ENCODE measurements at regions not wholly inside any gene's neighbourhood (a gene's known extent, or its start where the extent isn't known, plus 50 kb on each side); places are given as distances from the start of the nearest gene placed in this dataset.

DNA sequence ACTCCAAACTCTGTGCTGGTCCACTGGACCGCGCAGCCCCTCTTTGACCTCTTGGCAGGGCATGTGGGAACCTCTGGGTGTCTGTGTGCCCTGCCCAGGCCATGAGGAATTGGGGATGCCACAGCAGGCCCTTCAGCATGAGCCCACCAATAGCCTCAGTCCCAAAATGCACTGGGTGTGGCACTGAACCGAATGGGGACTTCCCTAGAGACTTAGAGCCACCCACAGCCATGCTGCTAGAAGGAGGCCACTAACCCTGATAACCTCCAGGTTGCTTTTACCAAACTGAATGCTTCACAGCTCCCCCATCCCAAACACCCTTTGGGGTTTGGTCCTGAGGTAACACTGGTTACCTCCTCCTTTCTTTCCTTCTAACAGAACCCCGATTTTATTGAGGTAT, 302.7 kb downstream of the PIK3R1 start:
- TF ChIP-seq, protein P1, sequence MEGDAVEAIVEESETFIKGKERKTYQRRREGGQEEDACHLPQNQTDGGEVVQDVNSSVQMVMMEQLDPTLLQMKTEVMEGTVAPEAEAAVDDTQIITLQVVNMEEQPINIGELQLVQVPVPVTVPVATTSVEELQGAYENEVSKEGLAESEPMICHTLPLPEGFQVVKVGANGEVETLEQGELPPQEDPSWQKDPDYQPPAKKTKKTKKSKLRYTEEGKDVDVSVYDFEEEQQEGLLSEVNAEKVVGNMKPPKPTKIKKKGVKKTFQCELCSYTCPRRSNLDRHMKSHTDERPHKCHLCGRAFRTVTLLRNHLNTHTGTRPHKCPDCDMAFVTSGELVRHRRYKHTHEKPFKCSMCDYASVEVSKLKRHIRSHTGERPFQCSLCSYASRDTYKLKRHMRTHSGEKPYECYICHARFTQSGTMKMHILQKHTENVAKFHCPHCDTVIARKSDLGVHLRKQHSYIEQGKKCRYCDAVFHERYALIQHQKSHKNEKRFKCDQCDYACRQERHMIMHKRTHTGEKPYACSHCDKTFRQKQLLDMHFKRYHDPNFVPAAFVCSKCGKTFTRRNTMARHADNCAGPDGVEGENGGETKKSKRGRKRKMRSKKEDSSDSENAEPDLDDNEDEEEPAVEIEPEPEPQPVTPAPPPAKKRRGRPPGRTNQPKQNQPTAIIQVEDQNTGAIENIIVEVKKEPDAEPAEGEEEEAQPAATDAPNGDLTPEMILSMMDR (conservative IDR thresholded peaks at IDR 0.05; ENCODE audit: low read depth in 2 of 2), result no peak
- TF ChIP-seq, protein P2, sequence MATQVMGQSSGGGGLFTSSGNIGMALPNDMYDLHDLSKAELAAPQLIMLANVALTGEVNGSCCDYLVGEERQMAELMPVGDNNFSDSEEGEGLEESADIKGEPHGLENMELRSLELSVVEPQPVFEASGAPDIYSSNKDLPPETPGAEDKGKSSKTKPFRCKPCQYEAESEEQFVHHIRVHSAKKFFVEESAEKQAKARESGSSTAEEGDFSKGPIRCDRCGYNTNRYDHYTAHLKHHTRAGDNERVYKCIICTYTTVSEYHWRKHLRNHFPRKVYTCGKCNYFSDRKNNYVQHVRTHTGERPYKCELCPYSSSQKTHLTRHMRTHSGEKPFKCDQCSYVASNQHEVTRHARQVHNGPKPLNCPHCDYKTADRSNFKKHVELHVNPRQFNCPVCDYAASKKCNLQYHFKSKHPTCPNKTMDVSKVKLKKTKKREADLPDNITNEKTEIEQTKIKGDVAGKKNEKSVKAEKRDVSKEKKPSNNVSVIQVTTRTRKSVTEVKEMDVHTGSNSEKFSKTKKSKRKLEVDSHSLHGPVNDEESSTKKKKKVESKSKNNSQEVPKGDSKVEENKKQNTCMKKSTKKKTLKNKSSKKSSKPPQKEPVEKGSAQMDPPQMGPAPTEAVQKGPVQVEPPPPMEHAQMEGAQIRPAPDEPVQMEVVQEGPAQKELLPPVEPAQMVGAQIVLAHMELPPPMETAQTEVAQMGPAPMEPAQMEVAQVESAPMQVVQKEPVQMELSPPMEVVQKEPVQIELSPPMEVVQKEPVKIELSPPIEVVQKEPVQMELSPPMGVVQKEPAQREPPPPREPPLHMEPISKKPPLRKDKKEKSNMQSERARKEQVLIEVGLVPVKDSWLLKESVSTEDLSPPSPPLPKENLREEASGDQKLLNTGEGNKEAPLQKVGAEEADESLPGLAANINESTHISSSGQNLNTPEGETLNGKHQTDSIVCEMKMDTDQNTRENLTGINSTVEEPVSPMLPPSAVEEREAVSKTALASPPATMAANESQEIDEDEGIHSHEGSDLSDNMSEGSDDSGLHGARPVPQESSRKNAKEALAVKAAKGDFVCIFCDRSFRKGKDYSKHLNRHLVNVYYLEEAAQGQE (IDR thresholded peaks at IDR 0.05; ENCODE audit: unreplicated experiment), result no peak

Data from GM23338 (cell line).